PC-3 (cell line): ENCODE measurements at regions not wholly inside any gene's neighbourhood (a gene's known extent, or its start where the extent isn't known, plus 50 kb on each side); places are given as distances from the start of the nearest gene placed in this dataset.

Experiments
- EZH2 ChIP-seq: fragments of 300-600 bp; sonication (generic); IDR thresholded peaks from one replicate; pipeline ENCODE4 v1.6.1; 2017; ENCODE audit warnings: antibody characterized with exemption, mild to moderate bottlenecking, low read length; ENCODE audit not compliant: unreplicated experiment
- TF ChIP-seq, protein P1 (sequence below): fragments of 300-600 bp; sonication (generic); conservative IDR thresholded peaks from 2 replicates; pipeline ENCODE4 v1.5.1; 2017; ENCODE audit warnings: antibody characterized with exemption, low read depth, mild to moderate bottlenecking, low read length

DNA sequence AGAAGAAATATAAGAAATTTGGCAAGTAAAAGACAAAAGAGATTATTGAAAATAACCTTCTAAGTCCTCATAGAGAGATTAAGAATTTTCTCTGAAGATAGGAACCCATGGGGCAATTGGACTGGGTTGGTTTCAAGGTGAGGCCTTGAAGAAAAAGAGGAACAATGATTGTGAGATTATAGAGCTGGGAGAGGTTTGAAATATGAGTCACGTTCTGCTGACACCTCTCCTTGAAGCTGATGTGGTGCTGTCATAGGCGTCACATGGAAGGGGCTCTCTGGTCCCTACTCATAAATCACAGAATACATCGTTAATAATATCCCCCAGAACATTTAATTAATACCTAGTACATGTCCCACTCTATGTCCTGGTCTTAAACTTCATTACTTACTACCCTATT is 227.6 kb upstream of the PDE3A start:
- TF ChIP-seq, protein P1, sequence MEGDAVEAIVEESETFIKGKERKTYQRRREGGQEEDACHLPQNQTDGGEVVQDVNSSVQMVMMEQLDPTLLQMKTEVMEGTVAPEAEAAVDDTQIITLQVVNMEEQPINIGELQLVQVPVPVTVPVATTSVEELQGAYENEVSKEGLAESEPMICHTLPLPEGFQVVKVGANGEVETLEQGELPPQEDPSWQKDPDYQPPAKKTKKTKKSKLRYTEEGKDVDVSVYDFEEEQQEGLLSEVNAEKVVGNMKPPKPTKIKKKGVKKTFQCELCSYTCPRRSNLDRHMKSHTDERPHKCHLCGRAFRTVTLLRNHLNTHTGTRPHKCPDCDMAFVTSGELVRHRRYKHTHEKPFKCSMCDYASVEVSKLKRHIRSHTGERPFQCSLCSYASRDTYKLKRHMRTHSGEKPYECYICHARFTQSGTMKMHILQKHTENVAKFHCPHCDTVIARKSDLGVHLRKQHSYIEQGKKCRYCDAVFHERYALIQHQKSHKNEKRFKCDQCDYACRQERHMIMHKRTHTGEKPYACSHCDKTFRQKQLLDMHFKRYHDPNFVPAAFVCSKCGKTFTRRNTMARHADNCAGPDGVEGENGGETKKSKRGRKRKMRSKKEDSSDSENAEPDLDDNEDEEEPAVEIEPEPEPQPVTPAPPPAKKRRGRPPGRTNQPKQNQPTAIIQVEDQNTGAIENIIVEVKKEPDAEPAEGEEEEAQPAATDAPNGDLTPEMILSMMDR = no peak
- no peak for TF ChIP-seq EZH2
